SK-N-SH (cell line): ENCODE measurements at regions not wholly inside any gene's neighbourhood (a gene's known extent, or its start where the extent isn't known, plus 50 kb on each side); places are given as distances from the start of the nearest gene placed in this dataset.

Source experiments
- CTCF ChIA-PET: fragments of 300-600, 350-600 bp; formaldehyde crosslinking; extraction: SDS; loops from one replicate; lab custom pipeline; 2021; lab: Yijun Ruan, JAX
- POLR2A ChIA-PET: fragments of 350-600 bp; sonication (Branson Sonifier 250); formaldehyde crosslinking; extraction: SDS; loops from one replicate; lab custom pipeline; 2020; ENCODE audit warnings: antibody characterized with exemption, inconsistent platforms; lab: Yijun Ruan, JAX
- DNase-seq: peaks from one replicate; pipeline ENCODE4 v3.0.0; 2012
- H2AFZ ChIP-seq: fragments of 200-600 bp; sonication (generic); 2 replicates; pipeline ENCODE4 v1.8.1; 2016; ENCODE audit warnings: antibody characterized with exemption, mild to moderate bottlenecking, low read depth
- H3F3A ChIP-seq: fragments of 200-600 bp; sonication (generic); replicated peaks from 2 replicates; pipeline ENCODE3; 2016; ENCODE audit warnings: antibody characterized with exemption, mild to moderate bottlenecking; ENCODE audit not compliant: insufficient read depth
- H3K27ac ChIP-seq, 2 experiments: fragments of 200-500 bp in 1 of 2; fragments of 200-600 bp in 1 of 2; sonication (Bioruptor generic) in 1 of 2; sonication (generic), shearing (Covaris generic) in 1 of 2; 2 replicates each; pipeline versions ENCODE4 v1.5.1 to v1.6.1; 2014 to 2016; ENCODE audit warnings: low read depth in 2 of 2, inconsistent platforms in 1 of 2, low read length in 1 of 2, mild to moderate bottlenecking in 1 of 2, mixed read lengths in 1 of 2
- H3K27me3 ChIP-seq: fragments of 200-600 bp; sonication (generic), shearing (Covaris generic); 2 replicates; pipeline ENCODE4 v1.6.1; 2016; ENCODE audit warnings: mixed run types; ENCODE audit not compliant: insufficient read depth
- H3K36me3 ChIP-seq, 2 experiments: fragments of 200-500 bp in 1 of 2; fragments of 200-600 bp in 1 of 2; sonication (Bioruptor generic) in 1 of 2; sonication (generic) in 1 of 2; replicated peaks in 1 of 2; 2 replicates each; pipeline versions ENCODE3 to v1.5.1; 2014 to 2016; ENCODE audit warnings: low read length in 1 of 2, mild to moderate bottlenecking in 1 of 2; ENCODE audit not compliant: insufficient read depth in 2 of 2, control insufficient read depth in 1 of 2
- H3K4me1 ChIP-seq, 2 experiments: fragments of 200-500 bp in 1 of 2; fragments of 200-600 bp in 1 of 2; sonication (Bioruptor generic) in 1 of 2; sonication (generic), shearing (Covaris generic) in 1 of 2; 2 replicates each; pipeline versions ENCODE4 v1.5.1 to v1.6.1; 2014 to 2016; ENCODE audit warnings: low read depth in 1 of 2, low read length in 1 of 2, mixed run types in 1 of 2; ENCODE audit not compliant: insufficient read depth in 2 of 2, control insufficient read depth in 1 of 2
- H3K4me2 ChIP-seq: fragments of 200-600 bp; sonication (generic), shearing (Covaris generic); 2 replicates; pipeline ENCODE4 v1.6.1; 2017; ENCODE audit warnings: mixed run types
- H3K4me3 ChIP-seq, 2 experiments: fragments of 200-500 bp in 1 of 2; fragments of 200-600 bp in 1 of 2; sonication (Bioruptor generic) in 1 of 2; sonication (generic), shearing (Covaris generic) in 1 of 2; 2 replicates each; pipeline versions ENCODE4 v1.5.1 to v1.8.1; 2014 to 2016; ENCODE audit warnings: low read depth in 2 of 2, inconsistent platforms in 1 of 2, low read length in 1 of 2, mild to moderate bottlenecking in 1 of 2, mixed read lengths in 1 of 2, moderate library complexity in 1 of 2
- H3K79me2 ChIP-seq: fragments of 200-600 bp; sonication (generic); 2 replicates; pipeline ENCODE4 v1.8.1; 2017; ENCODE audit warnings: mild to moderate bottlenecking; ENCODE audit not compliant: insufficient read depth
- H3K9ac ChIP-seq: fragments of 200-600 bp; sonication (generic); 2 replicates; pipeline ENCODE4 v1.6.1; 2017; ENCODE audit warnings: mixed run types
- H3K9me2 ChIP-seq: fragments of 200-600 bp; sonication (generic); 2 replicates; pipeline ENCODE4 v1.6.1; 2017; ENCODE audit warnings: mixed run types
- H3K9me3 ChIP-seq: fragments of 200-600 bp; sonication (generic); 2 replicates; pipeline ENCODE4 v1.6.1; 2017; ENCODE audit warnings: mixed run types, mild to moderate bottlenecking, moderate library complexity
- H4K20me1 ChIP-seq: fragments of 200-600 bp; sonication (generic); 2 replicates; pipeline ENCODE4 v1.6.1; 2017; ENCODE audit warnings: mild to moderate bottlenecking, mixed run types; ENCODE audit not compliant: insufficient read depth
- CHD2 ChIP-seq: fragments of 150-350 bp; IDR thresholded peaks from 2 replicates; pipeline ENCODE4 v1.6.1; 2018; ENCODE audit warnings: low read length; ENCODE audit not compliant: partially characterized antibody
- FOXM1 ChIP-seq: IDR thresholded peaks from 2 replicates; pipeline ENCODE4 v1.4.0; 2012; ENCODE audit warnings: low read depth, mild to moderate bottlenecking
- JUND ChIP-seq: IDR thresholded peaks from 2 replicates; pipeline ENCODE4 v1.4.0; 2012
- PBX3 ChIP-seq: IDR thresholded peaks from 2 replicates; pipeline ENCODE4; 2012
- RAD21 ChIP-seq: IDR thresholded peaks from 2 replicates; pipeline ENCODE4 v1.6.1; 2012; ENCODE audit warnings: mild to moderate bottlenecking, low read length
- RXRA ChIP-seq: IDR thresholded peaks from 2 replicates; pipeline ENCODE4 v1.4.0; 2012; ENCODE audit warnings: low read depth, mild to moderate bottlenecking, borderline replicate concordance
- SMC3 ChIP-seq: IDR thresholded peaks from 2 replicates; pipeline ENCODE4 v1.6.1; 2012; ENCODE audit warnings: low read depth, low read length, improper control_type of control experiment
- USF1 ChIP-seq: IDR thresholded peaks from 2 replicates; pipeline ENCODE4 v1.4.0; 2012; ENCODE audit warnings: low read depth, borderline replicate concordance
- WGBS: methylation state at CpG from one replicate; pipeline ENCODE4 v1.1.6; 2017; ENCODE audit warnings: low lambda C conversion rate; 5-methylcytosine and 5-hydroxymethylcytosine counted together
- TF ChIP-seq, protein P1 (sequence below): fragments of 200-600 bp; sonication (generic); IDR thresholded peaks from 2 replicates; pipeline ENCODE4 v1.6.1; 2017; ENCODE audit warnings: antibody characterized with exemption, mild to moderate bottlenecking, moderate library complexity
- TF ChIP-seq, protein P2 (sequence below): IDR thresholded peaks from 2 replicates; pipeline ENCODE4 v1.4.0; 2012; ENCODE audit warnings: low read depth

DNA sequence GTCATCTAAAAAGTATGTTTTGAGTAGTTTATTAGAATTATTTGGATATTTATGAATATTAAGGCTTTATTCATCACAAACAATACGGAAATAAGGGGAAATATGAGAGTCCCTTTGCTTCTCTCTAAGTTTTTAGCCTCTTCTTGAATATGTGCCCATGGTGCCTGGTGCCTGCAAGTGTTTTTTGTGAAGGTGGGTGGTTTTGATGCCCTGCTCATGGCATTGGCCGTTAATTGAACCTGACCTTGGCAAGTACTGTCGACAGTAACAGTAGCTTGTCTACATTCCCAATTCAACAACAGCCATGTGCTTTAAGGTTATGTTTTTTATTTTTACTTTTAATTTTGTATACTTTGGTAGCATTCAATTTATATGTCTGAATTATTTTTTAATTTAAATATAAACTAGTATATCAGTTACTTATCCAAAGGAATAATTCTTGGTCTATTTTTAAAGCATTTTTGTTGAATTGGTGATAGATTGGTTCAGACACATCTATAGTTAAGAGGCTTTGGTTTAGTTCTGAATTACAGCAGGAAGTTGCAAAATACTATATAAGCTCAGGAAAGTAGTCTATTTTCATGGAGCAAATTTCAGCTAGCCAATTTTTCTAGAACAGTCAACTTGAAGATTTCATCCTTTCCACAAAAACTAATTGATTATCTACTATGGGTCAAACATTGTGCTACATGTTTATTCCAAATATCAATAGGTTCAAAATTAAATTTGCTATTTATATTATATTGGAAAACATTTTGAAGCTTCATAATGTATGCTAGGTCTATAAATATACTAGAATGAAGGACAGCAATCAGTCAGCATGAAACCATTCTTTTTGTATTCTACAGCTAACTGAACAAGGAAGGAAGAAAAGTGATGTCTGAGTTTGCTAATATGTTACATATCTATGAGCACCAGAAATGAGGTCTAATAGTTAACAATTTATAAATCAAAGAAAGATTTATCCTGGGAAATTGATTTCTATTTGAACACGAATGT is 184.4 kb downstream of the MRPL39 start (continued):
- no peak for TF ChIP-seq RXRA

DNA sequence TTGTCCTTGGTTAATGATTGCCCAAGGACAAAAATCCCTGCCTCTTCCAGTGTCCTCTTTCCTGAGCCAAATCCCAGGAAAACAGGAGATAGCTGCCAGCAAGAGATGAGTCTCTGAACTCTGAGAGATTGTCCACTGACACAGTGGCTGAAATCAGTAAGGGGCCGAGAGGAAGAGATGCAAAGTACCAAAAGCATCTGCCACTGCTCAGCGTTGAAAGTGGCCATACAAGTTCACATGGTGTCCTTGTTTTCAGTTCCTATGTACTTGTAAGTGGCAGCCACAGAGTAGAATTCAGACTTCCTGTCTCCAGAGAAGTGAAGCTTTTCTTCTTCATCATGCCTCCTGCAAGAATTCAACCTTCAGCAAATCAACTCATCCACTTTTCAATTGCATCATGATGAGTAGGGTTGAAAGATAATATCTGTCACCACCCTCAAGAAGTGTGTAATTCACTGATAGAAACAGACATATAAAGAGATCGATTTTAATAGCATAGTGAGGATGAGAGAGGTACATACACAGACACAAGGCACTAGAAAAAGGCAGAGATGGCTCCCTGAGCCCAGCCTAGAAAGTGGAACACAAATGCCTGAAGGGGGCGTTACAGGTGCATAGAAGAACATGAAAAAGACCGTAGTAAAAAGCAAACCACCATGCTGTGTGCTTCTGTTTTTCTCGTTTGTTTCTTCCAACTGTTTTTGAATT is 185.8 kb downstream of the MRPL39 start:
- Histone ChIP-seq H3K4me1 (no peaks in the 10 kb centered on the region), H3K27me3 (no peaks in the 10 kb centered on the region), H3K9me2 (no peaks in the 10 kb centered on the region), H4K20me1 (no peaks in the 10 kb centered on the region), H2AFZ (peak overlapping the region; percentile 19), H3F3A (no peaks in the 10 kb centered on the region), H3K4me2 (no peak overlapping the region), H3K4me3 (no peak overlapping the region), H3K79me2 (no peaks in the 10 kb centered on the region), H3K36me3 (no peaks in the 10 kb centered on the region), H3K9me3 (no peaks in the 10 kb centered on the region), H3K27ac (no peak overlapping the region), H3K9ac (no peak overlapping the region)
- 49% methylated on average over 6 of the region's 6 CpGs for WGBS
- TF ChIP-seq RAD21 (peak; percentile 57), CHD2 (no peak), USF1 (no peak), JUND (no peak), FOXM1 (no peak), SMC3 (peak; percentile 29; the same call in 1 of the 2 replicates), PBX3 (no peak)
- TF ChIP-seq, protein P1, sequence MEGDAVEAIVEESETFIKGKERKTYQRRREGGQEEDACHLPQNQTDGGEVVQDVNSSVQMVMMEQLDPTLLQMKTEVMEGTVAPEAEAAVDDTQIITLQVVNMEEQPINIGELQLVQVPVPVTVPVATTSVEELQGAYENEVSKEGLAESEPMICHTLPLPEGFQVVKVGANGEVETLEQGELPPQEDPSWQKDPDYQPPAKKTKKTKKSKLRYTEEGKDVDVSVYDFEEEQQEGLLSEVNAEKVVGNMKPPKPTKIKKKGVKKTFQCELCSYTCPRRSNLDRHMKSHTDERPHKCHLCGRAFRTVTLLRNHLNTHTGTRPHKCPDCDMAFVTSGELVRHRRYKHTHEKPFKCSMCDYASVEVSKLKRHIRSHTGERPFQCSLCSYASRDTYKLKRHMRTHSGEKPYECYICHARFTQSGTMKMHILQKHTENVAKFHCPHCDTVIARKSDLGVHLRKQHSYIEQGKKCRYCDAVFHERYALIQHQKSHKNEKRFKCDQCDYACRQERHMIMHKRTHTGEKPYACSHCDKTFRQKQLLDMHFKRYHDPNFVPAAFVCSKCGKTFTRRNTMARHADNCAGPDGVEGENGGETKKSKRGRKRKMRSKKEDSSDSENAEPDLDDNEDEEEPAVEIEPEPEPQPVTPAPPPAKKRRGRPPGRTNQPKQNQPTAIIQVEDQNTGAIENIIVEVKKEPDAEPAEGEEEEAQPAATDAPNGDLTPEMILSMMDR, result peak; percentile 56
- TF ChIP-seq, protein P2, sequence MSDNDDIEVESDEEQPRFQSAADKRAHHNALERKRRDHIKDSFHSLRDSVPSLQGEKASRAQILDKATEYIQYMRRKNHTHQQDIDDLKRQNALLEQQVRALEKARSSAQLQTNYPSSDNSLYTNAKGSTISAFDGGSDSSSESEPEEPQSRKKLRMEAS, result no peak
- ChIA-PET CTCF (interaction anchor here (1.4 kb wide), 1 partner anchor 24 kb away, joined by 3 read pairs; no protein-coding TSS in a partner anchor), POLR2A (no interaction called here)
- no peak for DNase-seq
